H1 (cell line): ENCODE measurements at regions not wholly inside any gene's neighbourhood (a gene's known extent, or its start where the extent isn't known, plus 50 kb on each side); places are given as distances from the start of the nearest gene placed in this dataset.

Source experiments
- CEBPB ChIP-seq: IDR thresholded peaks from 2 replicates; pipeline ENCODE4 v1.6.1; 2012; ENCODE audit warnings: low read depth, low read length
- CREB1 ChIP-seq: IDR thresholded peaks from 2 replicates; pipeline ENCODE4 v1.6.1; 2012; ENCODE audit warnings: inconsistent platforms
- CTCF ChIP-seq, 3 experiments: IDR thresholded peaks; 1 replicate in 2 of 3; 2 replicates in 1 of 3; pipeline versions ENCODE4 v1.5.1 to v1.6.1; 2011; ENCODE audit warnings: low read length in 3 of 3, mild to moderate bottlenecking in 3 of 3, inconsistent platforms in 2 of 3, low read depth in 1 of 3, moderate library complexity in 1 of 3; ENCODE audit not compliant: insufficient read depth in 1 of 3; ENCODE audit errors: control extremely low read depth in 1 of 3
- EZH2 ChIP-seq: fragments of 200-600 bp; sonication (generic); IDR thresholded peaks from 2 replicates; pipeline ENCODE4 v1.7.1; 2012; ENCODE audit warnings: low read depth, mild to moderate bottlenecking, moderate library complexity, low read length, inconsistent platforms; ENCODE audit not compliant: severe bottlenecking
- GABPA ChIP-seq: IDR thresholded peaks from 2 replicates; pipeline ENCODE4 v1.6.1; 2011; ENCODE audit warnings: mild to moderate bottlenecking, low read length, moderate library complexity, borderline replicate concordance; ENCODE audit not compliant: insufficient read depth
- YY1 ChIP-seq: IDR thresholded peaks from 2 replicates; pipeline ENCODE4 v1.6.1; 2011; ENCODE audit warnings: low read depth, mild to moderate bottlenecking, low read length

DNA sequence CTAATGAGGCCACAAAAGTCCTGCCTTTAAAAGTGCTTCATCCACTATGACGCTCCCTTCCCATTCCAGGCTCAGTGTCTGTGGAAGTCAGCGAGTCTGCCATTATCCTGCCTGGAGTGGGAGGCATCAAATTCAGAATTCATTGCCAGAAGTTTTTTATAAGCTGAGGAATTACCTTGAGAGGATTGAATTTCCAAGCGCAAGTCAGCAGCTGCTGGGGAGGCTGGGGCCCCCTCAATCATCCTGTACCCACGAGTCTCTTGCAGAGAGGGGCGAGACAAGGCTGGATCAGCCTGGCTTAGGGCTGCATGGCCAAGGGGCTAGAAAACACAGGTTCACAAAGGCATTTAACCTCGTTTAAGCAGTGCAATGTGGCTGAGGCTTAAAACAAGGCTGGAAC is 170.5 kb upstream of the NOCT start:
- TF ChIP-seq CTCF (IDR thresholded peaks at IDR 0.05; ENCODE audit: control extremely low read depth in 1 of 3, insufficient read depth in 1 of 3, low read depth in 1 of 3, low read length in 3 of 3) (no peak), YY1 (no peak), GABPA (no peak), CREB1 (no peak), CEBPB (no peak), EZH2 (no peak)
